Stimulated activated CD8-positive, alpha-beta memory T cell treated with anti-CD3 and anti-CD28 coated beads, Interleukin-15, amount 100 ng/mL, for 24 hours (primary cell): ENCODE measurements at regions not wholly inside any gene's neighbourhood (a gene's known extent, or its start where the extent isn't known, plus 50 kb on each side); places are given as distances from the start of the nearest gene placed in this dataset.

Experiments
- DNase-seq: peaks from one replicate; pipeline ENCODE4 v3.0.0-alpha.2; 2020; ENCODE audit warnings: low read depth

DNA sequence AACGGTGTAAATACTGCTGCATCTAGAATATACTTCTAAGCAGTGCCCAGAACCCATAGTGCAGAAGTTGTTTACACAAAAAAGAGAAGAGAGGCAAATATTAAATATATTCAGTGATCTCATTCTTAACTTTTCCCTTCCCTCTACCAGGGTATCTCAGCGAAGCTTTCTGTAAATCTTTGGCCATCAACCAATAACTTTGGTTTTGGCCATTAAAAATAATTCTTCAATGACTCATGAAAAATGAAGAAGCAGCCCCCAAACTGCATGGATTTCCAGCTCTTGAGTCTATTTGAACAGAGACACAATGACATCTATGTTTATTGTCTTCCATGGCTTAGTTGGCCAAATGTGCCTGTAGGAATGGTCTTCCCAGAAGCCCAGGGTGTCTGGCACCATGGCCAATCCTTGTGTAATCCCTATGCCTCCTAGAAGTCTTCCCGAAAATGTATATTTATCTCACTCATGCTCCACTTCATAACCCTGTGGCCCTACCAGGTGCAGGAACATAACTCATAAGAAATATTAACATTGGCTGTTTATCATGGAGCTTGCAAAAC, 646.6 kb downstream of the TOX3 start:
- DNase-seq: no peak

DNA sequence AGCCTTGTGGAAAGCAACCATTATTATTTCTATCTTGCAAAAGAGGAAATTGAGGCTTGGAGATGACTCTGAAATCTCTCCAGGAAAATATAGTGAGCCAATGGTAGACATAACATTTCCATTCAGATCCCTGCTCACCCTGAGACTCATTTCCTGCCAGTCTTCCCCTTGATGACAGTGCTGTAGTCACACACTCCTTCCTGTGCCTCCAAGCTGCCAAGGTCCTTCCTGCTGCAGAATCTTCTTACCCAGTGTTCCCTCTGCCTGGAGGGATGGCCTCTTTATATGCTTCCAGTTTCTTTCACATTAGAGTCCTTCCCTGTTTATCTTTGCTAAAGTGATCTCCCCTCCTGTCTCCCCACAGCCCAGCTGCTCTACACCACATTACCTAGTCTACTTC, 648.1 kb downstream of the TOX3 start:
- DNase-seq: no peak

DNA sequence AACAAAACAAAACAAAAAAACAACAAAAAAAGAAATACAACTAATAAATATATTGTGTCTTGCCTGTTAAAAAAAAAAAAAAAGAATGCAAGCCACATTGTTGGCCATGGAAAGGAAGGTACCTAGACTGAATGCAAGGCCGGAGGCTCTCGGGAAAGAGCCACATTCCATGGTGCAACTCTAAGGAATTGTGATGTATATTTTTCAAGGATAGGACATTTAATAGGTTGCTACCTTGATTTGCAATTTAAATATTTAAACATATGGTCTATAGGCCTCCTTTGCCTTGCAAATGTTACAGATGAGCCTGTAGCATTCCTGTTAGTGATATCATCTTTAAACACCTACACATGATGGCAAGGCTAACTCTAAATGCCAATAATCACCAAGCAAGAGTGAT, 650.9 kb downstream of the TOX3 start:
- no peak for DNase-seq

DNA sequence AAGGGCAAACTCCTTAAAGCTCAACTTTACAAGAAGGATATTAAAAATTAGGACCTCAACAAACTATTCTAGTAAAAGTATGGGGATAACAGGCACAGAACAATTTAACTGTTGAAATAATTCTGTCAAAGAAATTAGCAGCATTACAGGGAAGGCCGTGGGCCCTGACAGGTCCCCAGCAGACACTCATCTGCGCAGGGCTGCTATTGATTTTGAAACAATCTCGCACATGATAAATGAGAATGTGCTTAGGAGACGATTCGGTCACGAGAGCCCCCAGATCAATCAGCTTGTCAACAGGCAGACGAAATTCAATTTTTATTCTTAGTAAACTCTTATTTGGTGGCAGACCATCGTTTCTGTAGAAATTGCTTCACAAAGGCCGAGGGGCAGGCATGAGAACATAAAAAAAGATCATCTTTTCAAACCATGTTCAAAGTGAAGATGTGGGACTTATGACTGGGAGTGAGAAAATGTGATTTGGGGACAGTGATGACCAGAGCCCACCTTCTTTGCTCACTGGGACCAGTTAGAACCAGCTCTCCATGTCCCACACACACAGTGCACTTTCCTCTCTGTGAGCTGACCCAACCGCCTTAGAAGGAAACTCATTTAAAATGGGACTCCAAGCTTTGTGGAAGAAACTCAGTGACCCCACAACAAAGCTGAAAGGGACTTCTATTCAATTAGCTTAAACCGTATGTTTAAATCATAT, 654.5 kb downstream of the TOX3 start:
- DNase-seq: no peak

DNA sequence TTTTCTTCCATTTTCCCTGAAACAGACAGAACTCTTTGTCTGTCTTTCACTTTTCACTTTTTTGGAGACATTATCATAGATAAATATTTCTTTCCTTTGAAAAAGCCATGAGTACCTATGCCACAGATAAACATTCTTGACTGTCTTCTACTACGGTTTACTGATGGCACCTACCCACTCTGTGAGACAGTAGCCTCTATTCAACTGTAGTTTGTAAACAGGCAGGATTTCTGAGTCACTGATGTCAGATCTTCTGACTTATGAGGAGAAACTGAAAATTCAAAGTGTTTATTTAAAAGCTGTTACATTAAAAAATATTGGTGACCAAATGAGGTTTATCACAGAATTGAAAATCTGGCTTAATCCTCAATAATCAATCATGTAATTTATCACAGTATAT, 658.4 kb downstream of the TOX3 start:
- DNase-seq: no peak

DNA sequence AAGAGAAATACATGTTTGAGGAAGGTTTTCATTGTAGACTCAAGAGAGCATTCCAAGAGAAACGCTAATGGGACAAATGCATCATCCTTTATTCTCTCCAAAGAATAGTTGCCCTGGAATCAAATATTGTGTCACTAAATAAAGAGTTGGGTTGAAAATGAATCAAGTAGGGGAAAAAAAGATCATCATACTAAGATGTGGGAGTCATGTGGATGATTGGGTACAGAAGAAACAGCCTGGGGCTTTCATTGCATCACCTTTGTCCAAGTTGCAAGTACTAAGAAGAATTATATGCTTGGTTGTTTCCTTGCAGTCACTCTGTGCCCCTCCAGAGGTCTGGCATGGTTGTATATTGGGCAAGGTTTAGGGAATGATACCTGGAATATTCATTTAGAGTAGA, 658.9 kb downstream of the TOX3 start:
- DNase-seq: no peak

DNA sequence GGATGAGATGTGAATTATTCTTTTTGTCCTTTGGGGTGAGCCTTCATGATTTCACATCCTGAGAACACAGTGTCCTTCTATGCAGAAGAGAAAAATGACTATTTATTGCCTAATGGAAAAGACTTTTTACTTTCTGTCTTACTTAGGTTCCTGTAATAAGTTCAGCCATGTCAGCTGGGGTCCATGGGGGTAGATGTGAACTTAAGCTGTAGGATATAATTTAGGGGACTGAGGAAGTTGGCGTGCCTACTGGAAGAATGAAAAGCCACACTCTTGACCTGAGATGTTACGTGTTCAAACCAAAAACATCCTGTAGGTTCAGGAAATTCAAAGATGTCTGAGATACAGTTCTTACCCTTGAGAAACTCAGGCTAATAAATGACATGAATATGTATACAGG, 660.5 kb downstream of the TOX3 start:
- DNase-seq: no peak

DNA sequence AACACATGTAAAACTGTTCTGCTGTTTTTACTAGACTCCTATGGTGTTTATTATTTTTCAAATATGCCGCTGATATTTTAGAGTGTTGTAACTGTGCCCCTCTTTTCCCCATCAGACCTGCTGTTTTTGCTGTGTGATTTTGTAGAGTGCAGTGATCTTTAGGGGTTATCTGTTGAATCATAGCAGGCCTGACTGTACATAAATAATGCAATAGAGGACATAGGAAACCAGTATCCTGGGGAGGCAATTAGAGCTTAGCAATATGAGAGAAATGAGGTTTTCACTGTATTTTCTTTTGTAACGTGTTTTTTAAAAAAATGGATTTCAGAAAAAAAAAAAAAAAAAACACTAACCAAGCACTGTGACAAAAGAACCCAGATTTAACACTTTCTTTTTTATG, 662.2 kb downstream of the TOX3 start:
- DNase-seq: no peak

DNA sequence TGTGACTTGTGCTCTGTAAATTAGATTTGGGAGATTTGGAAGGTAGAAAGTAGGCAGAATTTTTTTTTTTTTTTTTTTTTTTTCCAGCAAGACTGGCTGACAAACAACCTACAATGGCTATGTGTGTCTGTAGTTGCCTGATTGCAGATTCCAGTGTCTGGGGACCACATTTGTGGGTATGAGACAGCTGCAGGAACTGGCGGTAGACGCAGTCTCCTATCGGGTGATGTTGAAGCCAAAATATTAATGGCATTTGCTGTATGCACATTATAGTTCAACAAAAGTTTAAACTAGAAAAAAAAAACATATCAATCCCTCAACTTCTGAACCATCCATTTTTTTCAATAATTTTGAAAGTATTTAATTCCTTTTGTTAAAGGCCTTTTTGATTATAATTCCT, 665.2 kb downstream of the TOX3 start:
- DNase-seq: no peak

DNA sequence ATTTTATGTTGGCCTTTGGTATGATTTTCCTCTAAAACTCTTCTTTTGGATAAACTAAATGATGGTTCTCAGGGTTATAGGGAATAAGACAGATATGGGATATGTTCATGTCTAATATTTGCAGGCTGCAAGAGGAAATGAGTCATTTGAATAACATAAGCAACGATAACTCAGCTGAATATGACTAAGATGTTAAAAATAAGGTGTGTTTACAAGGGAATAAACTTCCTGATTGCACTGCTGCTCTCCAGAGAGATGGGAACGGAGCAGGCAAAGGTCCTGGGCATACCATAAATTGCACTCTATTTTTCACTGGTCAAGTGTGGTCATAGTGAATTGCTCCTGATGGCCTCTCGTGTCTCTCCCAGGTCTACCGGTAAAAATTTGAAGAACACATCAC, 666.2 kb downstream of the TOX3 start:
- DNase-seq: no peak

DNA sequence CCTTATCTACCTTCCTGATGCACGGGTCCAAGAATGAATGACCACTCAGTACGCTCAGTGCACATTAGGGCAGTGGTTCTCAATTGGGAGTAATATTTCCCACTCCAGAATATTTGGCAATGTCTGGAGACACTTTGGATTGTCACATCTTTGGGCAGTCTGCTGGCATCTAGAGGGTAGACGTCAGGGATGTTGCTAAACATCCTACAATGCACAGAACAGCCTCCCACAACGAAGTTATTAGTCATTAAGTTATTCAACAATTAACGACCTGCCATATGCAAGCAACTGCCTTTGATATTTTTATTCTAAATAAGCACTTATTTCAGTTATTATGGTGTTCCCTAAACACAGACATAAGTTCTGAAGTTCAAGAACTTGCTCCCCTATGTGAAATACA, 669.3 kb downstream of the TOX3 start:
- no peak for DNase-seq

DNA sequence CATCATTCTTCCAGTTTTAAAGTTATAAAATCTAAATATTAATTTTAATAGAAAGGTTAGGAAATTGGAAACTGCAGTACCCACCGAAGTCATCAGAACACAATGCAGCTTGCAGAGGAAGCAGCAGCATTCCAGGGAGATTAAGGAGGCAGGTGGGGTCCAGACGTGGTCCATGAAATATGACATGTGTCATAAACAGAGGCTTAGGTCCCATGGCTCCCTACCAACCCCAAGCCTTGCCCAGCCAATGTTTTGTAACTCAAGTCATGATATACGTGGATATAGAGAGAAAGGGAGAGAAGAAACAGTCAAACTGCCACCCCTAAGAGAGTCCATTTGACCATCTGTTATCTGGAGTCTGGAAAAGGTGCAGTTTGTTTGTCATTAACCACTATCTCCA, 670.0 kb downstream of the TOX3 start:
- no peak for DNase-seq

DNA sequence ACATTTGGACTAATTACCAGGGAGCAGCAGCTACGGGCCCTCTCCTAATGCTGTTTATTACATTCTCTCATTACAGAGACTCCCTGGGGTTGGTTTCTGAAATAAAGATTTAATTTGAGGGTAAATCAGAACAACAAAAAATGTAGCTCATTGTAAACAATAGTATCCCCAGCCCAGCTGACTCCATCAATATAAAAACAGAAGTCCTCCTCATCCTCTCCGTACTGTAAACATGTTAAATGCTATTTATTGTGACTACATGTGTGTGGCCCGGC, 670.4 kb downstream of the TOX3 start:
- DNase-seq: no peak

DNA sequence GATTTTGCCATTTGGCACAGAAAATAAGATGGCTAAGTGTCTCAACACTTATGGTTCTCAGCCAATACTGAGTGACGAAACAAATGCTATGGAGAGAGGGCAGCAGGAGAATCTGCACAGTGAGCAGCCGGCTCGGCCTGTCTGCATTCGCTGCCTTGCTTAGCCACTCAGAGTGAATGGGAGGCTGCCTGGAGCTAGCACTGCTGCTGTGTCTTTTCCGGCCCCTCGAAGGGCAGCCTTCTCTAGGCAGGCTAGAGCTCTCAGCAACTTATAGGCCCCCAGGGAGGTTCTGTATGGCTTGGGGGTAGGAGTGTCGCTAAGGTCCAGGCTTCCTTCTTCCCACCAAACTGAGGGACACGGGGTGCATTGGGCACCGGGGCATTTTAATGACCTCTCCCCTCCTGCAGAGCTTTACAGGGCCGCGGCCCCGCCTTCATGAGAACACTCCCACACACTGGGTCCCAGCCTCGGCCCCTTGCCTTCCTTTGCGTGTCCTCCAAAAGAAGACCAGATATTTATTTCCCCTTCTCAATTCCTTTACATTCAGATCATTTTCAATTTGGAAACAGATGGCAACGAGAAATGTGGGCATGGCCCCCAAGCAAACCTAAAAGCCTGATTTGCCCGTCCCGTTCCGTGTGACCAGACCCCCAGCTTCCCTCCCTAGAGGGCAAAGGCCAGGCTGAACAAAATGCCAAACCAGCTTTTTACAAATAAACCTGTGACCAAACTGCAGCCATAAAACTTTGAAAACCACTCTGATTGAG, 670.9 kb downstream of the TOX3 start:
- DNase-seq: no peak

DNA sequence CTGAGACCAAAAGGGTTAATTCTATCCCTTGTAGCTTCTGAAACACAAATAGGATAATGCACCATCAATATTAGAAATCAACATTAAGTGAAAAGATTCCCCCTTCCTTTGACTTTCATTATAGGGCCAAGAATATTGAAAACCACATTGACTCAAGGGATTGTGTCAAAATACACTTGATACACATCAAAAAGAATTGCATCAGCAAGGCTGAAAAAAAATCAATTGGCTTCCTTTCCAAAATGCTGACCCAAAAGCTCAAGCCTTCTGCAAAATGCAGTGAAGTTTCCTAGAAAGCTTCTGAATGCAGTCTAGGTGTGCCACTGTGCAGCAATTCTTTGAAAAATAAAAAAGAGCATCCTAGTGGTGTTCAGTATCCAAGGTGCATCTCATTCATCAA, 674.4 kb downstream of the TOX3 start:
- DNase-seq: no peak

DNA sequence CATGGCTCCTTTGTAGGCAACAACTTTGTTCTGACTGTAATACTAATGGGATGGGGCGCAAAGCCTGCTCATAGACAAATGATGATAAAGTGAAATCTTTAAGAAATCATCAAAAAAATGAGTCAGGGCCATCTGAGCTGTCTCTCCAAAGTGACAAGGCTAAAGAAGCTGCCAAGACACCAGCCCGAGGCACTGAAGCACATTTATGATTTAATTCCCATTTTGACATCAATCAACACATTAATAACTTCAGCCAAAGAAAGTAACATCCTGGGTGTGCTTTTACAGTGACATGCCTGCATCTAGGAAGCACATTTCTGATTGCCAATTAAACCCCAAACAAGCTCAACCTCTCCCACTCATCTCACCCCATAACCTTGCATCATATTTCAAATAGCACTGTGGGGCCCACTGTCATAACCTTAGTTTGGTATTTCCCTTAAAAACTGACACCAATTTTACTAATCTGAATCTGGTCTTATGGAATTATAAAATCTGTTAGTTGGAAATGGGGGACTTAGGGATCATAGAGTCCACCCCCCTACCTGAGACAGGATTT, 676.6 kb downstream of the TOX3 start:
- DNase-seq: no peak

DNA sequence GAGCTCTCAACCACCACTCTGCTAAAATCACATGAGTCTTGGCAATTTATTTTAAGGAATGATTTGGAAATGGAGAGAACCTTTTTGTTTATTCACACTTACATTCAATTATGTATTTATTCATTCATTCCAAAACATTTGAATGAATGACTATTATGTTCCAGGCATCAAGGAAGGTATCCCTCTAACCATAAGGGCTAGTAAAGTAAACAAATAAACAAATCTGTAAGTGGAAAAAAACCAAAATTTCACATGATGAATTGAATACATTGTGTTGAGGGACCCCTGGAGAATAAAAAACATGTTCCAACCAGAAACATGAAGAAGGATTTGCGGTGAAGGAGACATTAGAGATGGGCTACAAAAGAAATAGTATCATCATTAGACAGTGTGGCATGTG, 677.8 kb downstream of the TOX3 start:
- no peak for DNase-seq

DNA sequence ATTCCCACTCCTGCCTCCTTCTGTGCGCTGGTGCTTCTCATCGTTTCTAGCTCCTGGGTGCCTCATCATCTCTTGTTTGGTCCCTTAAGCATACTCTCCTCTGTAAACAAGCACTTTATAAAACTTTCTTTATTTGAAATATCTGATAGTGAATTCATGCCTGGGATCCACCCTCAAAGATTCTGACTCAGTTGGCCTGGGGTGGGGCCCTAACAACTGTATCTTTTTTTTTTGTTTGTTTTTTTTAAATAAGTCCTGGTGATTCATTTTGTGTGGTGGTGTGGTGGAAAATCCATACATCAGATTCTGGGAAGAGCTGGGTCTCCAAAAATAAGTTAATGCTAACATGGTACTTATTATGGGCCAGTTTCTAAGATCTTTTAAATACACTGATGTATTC, 678.3 kb downstream of the TOX3 start:
- DNase-seq: no peak

DNA sequence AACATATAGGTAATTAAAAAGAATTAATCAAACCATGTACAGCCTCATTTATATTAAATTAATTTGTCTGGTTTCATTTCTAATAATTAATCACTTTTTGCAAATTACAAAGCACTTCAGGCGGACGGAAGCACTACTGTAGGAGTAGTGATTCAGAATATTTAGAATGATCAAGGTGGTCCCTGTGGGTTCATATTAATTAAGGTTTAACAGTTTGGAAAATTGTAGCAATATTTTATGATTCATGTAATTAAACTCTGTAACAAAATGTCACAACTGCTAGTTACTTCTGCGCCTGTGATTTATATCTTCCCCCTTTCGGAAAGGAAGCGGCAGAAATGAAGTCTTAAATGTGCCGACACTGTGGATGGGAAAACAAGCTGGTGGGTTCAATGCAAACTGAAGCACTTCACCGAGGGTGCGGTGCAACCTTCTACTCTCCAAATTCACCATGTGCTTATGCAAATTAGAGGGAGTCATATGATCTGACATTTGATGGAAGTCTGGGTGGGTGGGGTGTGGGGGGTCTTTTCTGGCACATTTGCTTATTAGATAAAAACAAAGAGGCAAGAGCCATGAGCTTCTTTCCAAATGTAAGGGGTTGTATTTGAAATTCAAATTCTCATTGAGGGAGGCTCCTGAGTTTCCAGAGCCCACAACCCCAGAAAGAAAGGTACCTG, 679.4 kb downstream of the TOX3 start:
- DNase-seq: no peak

DNA sequence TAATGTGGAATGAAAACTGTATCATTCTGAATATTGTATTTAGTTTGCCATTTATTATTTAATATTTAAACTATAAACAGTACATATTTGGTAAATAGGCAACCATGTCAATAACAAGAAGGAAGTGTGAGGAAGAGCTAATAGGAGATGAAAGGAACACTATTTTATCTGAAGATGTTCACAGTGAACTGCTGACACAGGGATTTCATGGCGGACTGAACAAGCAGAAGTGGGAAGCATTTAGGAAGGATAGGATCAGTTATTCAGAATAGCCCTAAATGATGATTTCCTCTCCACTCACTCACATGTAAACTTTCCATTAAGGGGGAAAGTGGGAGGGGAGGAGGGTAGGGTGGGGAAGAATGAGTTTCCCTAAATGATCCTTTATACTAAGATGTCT, 682.4 kb downstream of the TOX3 start:
- DNase-seq: no peak

DNA sequence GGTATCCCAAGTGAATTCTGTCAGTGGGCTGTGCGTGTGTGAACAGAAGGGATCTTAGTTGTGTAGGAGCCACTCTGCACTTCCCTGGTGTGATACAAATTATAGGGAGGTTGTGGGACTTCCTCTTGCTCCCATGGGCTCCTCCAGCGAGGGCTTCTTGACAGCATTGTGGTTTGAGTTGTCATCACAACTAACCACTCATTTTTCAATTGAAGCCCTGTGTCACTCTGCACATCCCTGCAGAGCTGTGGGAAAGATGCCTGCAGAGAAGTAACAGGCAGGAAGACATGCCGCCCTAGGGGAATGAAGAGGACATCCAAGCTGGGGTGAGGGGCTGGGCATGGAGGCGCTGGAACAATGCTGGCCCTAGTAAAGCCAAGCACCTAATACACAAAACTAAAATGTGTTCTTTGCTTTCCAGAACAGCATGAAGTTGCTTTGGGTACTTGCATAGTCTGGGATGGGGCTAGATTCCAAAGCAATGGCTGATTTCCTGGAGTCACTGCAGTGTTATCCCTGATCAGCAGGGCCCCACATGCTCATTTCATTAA, 692.5 kb downstream of the TOX3 start:
- DNase-seq: no peak

DNA sequence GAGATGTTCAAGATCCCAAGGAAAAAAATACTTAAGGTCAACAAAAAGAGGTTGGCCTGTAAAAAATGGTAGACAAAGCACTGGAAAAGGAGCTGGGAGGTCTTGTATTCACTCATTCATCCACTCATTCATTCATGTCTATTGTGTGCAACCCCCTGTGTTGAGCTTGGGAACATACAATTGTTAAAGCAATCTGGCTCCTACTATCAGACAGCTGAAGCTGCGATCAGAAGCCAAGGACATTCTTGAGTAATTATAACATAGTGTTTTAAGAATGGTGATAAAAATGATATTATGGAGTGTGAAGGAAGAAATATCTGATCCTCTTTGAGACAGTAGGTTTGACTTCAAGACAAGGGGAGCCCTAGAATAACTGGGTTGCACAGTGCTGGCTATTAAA, 693.4 kb downstream of the TOX3 start:
- DNase-seq: no peak

DNA sequence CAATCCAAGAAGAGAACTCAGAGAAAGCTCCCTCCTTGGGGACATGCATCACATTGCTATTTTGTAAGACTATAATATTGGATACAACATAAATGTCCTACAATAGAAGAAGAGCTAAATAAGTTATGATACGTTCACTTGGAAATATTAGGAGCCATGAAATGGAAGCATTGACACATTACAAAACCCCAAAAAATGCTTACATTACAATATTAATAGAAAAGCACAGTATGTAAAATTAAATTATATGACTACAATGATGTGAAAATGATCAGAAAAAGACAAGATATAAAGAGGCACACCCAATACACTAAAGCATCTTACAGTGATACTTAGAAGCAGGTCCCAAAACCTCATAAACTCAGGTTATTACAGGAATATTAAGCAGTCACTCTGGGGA, 694.1 kb downstream of the TOX3 start:
- DNase-seq: no peak
